ENCODE measurements at regions not wholly inside any gene's neighbourhood (a gene's known extent, or its start where the extent isn't known, plus 50 kb on each side); places are given as distances from the start of the nearest gene placed in this dataset.

DNA sequence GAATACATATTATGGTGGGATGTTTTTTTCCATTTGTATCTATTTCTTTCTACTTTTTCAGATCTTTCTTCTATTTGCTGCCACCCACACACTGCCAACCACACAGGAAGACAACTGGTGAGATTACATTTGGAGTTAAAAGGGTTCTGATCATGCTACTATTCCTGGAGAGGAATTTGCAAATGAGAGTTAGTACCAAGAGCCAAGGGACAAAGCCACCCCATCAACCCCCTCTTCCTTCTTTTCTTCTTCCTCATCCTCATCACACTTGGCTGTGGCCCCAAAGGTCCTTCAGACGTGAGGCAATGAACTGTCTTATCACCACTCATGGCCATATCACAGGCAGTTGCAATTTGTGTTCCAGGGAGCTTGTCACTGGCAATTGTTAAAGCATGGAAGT is 215.6 kb upstream of the SLC14A2 start:
- DNase-seq (ENCODE audit: extremely low spot score, insufficient read length, low read depth) (no peak), FAIRE-seq (no peak)

DNA sequence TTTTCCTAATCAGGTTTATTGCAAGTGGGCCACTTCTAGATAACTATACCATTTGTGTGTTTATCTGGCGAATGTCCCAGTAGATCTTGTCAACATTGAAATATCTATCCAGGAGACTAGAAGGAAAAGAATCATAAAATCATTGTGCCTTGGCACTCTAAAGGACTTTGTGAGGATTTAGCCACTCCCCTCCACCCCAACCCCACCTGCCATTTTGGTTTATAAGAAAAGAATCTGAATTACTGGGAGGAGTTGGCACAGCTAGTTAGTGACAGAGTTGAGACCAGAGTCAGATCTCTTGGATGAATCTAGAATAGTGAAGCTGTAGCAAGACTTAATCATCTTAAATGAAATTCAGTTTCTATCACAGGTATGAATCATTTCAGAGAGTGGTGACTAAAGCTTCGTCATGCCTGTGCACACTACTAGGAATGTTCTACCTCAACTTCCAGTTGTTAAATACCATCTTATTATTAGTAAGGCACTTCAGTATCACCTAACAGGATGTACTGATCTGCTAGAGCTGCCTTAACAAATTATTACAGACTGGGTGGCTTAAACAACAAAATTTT is 212.7 kb upstream of the SLC14A2 start:
- DNase-seq (ENCODE audit: extremely low spot score, insufficient read length, low read depth), result no peak
- no peak for FAIRE-seq

DNA sequence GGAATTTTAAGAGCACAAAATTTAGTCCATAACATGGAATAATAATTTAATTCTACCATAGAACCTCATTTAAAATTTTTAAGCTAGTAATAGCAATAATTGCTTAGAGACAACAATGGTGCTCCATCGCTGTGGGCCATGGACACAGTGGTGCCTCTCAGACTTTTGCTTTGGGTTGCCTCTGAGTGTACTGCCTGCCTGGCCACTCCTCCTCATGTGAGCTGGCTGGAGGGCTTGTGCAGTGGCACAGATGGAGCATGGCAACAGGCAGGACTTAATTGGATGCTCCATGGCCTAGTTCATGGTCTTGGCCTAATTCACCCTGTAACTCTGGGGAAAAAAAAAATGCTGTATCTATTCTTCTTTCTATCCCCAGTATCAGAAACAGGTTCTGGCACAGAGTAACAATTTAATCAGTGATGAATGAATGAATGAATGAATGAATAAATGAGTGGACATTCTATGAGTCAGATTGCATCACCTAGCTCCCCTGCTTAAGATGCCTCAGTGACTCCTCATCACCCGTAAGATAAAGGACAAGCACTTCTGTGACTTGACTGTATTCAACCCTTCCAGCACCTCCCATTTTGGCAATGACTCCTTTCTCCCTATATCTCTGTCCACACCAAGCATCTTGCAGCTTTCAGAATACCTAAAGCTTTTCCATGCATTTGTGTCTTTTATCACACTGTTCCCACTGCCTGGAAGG is 211.8 kb upstream of the SLC14A2 start:
- DNase-seq (ENCODE audit: extremely low spot score, insufficient read length, low read depth) (no peak), FAIRE-seq (no peak)

DNA sequence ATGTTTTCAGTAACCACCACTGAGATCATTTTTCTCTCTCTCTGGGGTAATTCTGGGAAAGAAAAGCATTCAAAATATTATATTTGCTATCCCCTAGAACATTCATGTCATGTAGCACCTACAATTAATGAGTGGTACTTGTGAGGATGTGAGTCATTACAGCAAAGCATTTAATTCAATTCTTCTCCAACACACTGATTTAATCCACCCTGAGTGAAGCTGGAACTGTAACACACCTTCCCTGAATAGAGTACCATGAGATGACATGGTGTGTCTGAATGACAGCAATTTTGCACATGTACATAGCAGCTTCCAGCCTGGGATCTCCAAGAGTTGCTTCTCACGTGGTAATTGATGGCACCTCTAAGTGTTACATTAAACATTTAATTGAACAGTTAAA is 207.1 kb upstream of the SLC14A2 start:
- no peak for FAIRE-seq
- DNase-seq (ENCODE audit: extremely low spot score, insufficient read length, low read depth), result no peak

DNA sequence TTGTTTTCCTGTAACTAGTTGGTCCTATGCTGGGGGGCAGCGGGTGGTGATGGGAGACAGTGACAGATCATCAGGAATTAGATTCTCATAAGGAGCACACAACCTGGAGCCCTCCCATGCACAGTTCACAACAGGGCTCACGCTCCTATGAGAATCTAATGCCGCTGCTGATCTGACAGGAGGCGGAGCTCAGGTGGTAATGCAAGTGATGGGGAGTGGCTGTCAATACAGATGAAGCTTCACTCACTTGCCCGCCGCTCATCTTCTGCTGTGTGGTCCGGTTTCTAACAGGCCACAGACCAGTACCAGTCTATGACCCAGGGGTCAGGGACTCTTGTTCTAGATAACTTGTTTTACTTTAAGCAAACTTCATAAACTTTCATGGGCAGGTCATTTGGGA is 205.3 kb upstream of the SLC14A2 start:
- FAIRE-seq (no peak), DNase-seq (ENCODE audit: extremely low spot score, insufficient read length, low read depth) (no peak)

DNA sequence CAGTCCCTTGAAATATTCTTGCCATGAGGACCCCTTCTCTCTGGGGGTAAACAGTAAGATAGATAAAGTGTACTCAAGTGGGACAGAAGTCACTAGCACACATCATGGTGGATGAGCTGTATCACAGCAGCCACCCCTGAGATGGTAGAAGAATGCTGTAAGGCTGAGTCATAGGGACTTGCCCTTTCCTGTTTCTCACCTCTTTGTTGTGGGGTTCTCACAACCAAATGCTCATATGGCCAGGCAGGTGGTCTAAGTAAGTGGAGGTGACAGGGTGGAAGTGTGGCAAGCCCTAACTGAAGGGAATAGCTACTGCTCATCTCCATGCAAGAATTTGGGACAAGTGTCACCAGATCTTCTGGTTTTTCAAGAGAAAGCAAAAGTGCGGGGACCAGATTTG is 202.7 kb upstream of the SLC14A2 start:
- FAIRE-seq (no peak), DNase-seq (ENCODE audit: extremely low spot score, insufficient read length, low read depth) (no peak)

DNA sequence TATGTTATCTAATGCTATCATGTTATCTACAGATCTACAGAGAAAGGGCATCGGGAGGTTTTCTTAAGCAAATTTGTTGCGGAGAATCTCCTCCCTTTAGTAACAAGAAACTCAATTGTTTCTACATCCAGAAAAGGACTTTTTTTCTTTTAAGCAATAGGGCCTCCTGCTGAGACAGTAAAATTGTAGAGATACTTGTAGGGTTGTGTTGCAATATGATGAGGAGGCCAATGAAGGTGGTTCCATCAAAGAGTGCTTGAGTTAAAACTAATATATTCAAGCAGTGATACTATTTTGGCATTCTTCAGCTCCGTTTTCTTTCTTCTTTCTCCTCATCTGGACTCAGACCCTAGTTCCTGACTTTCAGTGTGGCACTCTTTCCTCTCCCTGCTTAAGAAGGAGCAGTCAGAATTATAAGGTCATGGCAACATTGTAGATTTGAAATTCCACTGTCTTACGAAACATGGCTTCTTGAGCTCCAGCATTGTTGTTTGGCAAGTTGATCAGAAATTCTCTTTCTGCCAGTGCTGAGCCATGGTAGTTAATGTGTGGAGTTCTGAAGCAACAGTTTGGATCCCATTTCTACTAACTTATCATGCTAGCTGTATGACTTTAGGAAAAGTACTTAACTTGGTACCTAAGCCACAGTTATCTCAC is 202.0 kb upstream of the SLC14A2 start:
- no peak for FAIRE-seq
- DNase-seq (ENCODE audit: extremely low spot score, insufficient read length, low read depth), result no peak

DNA sequence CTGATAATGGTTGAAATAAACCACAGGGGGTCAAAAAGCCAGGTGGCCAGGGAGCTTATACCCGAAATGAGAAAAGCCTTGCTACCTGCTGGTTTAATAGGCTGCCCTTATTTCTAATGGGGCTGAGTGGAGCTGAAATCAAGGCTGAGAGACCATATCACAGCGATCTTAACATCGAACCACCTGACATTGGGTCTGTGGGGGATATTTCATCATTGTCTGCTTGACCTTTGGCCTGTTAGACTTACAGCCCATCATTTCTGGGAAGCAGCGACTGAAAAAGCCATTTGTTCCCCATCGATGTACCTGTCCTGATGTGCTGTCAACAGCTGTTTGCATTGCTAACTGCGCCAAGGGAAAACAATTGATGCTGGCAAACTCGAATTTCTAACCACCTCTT is 199.7 kb upstream of the SLC14A2 start:
- no peak for FAIRE-seq
- DNase-seq (ENCODE audit: extremely low spot score, insufficient read length, low read depth), result no peak

DNA sequence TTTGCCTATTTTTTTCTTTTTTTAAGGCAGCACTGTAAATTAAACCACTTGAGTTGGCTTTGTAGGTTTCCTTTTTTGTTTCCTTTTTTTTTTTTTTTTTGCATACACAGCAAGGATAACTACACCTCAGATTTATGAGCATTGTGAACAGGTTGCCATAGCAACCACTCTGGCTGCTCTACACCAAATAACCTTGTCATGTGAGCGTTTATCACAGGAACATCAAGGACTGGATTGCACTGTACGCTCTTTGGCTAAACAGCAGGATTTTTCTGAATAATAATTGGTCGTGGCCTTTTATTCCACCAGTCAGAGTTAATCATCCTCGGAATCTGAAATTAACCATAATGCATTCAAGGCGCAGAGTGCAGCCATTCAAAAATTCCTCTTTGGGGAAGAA is 199.1 kb upstream of the SLC14A2 start:
- DNase-seq (ENCODE audit: extremely low spot score, insufficient read length, low read depth) (no peak), FAIRE-seq (no peak)

DNA sequence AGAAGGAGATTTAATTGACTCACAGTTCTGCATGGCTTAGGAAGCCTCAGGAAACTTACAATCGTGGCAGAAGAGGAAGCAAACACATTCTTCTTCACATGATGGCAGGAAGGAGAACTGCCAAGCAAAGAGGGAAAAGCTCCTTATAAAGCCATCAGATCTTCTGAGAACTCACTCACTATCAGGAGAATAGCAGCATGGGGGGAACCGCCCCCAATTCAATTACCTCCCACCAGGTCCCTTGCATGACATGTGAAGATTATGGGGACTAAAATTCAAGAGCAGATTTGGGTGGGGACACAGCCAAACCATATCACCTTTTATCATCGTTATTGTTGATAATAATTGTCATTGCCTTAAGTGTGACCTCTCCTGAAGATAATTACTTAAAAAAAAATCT is 197.9 kb upstream of the SLC14A2 start:
- DNase-seq (ENCODE audit: extremely low spot score, insufficient read length, low read depth) (no peak), FAIRE-seq (no peak)

DNA sequence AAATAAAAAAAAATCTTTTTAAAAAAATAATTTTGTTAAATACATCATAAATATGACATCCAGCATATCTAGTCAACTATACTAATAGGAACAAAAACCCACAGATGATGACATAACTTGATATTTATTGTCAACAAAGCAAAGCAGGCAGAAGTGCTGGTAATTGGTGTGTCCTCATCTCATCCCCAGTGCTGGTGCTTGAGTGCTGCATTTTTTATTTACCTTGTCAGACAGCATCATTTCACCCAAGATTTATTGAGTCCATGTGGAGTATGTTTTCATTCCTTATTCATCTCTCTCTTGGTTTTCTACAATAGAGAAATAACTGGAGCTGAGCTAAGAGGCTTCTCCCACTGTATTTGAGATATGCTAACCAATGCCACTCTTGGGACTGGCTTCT is 191.6 kb upstream of the SLC14A2 start:
- DNase-seq (ENCODE audit: extremely low spot score, insufficient read length, low read depth) (no peak), FAIRE-seq (no peak)

DNA sequence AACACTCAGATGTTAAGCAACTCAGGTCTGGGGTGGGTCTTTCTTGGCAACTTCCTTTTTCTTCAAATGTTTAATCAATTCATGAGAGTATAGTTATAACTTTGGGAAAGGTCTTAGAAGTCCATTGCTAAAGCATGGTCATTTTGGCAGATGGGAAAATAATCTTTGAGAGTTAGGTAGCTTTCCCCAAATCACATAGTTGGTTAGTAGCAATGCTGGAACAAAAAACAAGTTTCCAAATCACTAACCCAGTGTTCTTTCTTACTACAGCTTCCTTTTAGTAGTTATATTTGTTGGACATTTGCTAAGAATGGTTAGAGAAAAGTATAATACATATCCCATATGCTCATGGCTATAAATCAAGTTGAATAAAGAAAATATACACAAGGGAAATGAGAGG is 185.2 kb upstream of the SLC14A2 start:
- DNase-seq (ENCODE audit: extremely low spot score, insufficient read length, low read depth) (no peak), FAIRE-seq (no peak)

DNA sequence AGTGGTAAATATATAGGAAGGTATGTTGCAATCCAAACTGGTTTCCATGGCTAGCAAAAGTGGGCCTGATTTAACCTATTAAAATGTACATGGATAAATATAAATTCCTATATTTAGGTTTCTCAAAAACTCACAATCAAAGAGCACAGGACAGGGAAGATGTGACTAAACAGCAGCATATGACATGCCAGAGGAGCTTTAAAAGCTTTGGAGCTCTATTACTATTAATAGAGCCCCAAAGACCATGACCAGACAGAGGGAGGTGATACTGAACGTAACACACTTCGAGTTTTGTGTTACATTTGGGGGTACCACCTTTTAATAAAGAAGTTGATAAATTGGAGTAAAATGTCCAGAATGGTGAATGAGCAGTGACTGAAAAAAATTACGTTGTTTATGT is 179.5 kb upstream of the SLC14A2 start:
- no peak for FAIRE-seq

DNA sequence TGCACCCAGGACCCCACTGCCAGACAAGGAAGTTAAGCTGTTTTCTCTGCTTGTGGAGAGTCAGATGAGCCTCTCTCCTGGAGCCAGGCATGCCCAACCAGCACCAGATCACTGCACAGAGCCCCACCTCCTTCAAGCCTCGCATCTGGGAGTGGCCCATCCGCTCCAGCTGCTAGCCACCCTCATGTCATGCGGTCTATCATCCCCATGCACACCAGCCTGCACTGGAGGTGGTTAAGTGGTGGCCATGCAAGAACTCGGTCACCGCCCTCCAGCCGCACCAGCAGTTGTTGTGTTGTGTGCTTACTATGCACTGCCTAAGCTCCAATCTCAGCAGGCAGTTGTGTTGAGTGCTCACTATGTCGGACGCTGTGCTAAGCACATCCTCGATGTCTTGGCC is 177.9 kb upstream of the SLC14A2 start:
- DNase-seq (ENCODE audit: extremely low spot score, insufficient read length, low read depth) (no peak), FAIRE-seq (no peak)

More for the DNA sequence above, 179.5 kb upstream of the SLC14A2 start:
- no peak for DNase-seq (ENCODE audit: extremely low spot score, insufficient read length, low read depth)

DNA sequence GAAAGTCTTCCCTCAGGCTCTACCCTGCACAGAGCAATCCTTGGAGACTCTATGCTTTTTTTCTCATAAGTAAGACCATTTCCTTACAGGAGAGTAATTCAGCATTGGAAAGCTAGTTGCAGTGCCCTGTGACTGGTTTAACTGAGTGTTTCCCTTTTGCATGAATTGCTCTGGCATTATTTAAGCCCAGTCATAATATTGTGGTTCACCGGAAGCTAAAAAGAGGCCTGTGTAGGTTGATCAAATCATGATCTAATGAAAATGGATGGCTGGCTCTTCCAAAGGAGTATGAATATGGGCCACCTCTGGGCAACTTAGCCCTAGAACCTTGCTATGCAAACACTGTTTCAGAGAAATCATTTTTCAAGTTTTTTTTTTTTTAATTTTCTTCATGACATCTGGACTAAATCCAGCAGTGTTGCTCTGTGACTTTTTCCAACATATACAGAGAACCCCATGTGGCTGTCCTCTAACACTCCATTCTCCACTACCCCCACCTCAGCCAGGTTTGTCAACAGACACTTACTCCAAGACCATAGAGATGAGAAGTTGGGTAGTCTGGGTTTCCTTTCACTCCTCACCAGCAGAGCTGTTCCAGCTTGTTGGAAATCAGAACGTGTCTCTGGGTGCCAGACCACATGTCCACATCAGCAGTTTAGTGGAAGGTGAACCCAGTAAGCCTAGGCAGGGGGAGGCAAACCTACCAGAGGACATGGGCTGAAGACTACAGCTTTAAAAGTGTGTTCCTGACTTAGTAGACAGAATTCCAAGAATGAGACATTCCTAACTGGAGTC is 175.2 kb upstream of the SLC14A2 start:
- FAIRE-seq (no peak), DNase-seq (ENCODE audit: extremely low spot score, insufficient read length, low read depth) (no peak)

DNA sequence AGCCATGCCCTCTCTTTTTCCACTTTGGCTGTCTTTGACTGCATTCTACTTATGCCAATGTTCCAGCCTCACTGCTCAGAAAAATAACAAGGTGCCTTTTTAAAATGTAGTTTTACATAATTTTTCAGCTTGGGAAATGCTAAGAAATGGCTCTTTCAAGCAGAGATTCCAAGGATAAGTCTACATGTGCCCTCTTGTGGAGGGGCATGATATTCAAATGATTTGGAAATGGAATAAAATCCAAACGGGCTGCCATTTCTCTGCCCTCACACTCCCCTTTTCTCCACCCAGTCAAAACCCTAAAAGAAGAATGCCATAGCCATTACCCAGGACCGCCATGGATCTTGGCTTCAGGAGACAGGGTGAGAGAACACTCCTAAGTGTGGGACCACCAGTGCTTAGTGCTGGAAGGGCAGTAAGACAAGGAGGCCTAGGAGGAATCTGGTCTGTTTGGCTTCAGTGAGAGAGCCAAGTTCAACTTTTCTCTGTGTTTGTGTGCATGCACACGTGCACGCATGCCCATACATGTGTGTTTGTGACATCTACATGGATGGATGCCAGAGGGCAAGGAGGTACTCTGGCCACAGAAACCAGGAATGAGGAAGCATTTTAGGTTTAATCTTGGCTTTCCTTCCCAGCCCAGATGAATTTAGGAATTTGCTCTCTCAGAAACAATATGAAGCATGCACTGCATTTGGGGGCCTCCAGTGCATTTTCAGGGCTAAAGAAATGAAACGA is 174.0 kb upstream of the SLC14A2 start:
- DNase-seq (ENCODE audit: extremely low spot score, insufficient read length, low read depth) (no peak), FAIRE-seq (no peak)

DNA sequence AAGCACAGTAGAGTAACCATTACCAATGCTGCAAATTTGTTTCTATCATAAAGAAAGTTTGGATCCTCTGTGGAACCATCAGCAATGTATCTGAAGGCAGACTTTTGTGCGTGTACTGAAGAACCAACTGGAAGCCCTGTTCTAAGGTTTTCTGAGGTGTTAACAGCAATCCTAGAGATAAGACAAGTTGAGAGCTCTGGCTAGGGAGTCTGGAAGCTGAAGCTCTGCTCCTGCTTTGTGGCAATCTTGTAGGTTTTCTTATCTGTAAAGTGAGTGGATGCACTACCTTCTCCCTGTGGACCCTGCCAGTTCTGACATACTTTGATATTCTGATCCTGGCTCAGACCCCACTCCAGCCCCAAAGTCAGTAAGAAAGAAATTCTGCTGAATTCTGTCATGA is 171.2 kb upstream of the SLC14A2 start:
- no peak for FAIRE-seq
- no peak for DNase-seq (ENCODE audit: extremely low spot score, insufficient read length, low read depth)

DNA sequence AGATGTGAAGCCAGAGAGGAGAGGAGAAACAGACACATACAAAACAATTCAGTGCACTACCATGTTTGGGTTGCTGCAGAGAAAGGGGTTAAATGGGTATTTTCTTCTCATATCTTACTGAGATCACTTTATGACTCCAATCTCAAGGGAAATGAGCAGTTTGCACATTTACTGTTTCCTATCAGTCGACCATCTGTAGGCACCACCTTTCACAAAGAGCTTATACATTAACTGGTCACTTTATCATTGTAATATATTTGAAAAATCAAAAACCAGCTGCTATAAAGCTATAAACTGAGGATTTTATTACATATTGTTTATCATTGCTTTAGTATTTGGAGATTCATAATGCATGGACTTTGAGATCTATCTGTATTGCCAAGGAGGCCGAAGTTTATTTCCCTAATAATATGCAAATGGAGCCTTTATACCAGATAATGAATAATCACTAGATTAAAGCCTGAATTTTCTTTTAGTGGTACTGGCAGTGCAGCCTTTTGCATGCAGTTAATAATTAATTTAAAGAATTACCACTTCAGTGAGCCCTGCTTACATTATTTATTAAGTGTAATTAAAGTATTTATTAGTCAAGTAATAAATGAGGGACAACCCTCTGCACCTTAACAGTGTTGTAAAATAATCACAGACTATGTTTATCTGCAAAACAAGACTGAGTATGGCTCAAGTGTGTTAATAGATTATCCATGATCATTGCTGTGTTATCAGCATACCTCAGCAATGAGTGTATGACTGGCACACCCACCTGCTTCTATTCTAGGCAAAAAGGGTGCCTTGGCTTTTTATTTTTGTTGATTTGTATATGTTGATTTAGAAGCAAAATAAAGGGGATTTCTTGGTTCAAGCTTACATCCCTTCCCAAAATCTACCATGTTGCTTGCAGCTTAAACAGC is 167.7 kb upstream of the SLC14A2 start:
- FAIRE-seq (no peak), DNase-seq (ENCODE audit: extremely low spot score, insufficient read length, low read depth) (no peak)

DNA sequence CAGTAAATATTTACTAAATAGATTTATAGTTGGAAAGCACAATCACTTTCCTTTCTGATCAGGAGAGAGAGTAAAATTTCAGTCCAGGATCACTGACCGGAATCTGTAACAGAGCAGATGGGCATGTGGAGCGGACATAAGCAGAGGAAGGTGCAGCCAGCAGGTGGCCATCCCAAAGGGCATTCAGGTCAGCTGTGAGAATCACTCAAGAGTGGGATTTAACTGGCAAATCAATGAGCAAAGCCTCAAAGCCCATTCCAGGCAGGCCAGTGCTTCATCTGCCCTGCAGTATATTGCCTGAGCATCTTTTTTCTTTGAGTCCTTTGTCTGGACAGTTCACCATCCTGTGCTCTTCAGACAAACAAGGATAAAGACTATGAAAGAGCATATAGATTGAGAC is 166.4 kb upstream of the SLC14A2 start:
- FAIRE-seq, result no peak

More for the DNA sequence above, 166.4 kb upstream of the SLC14A2 start:
- DNase-seq (ENCODE audit: extremely low spot score, insufficient read length, low read depth), result no peak
